22Rv1 (cell line): ENCODE measurements at regions not wholly inside any gene's neighbourhood (a gene's known extent, or its start where the extent isn't known, plus 50 kb on each side); places are given as distances from the start of the nearest gene placed in this dataset.

Source experiments
- H3K27ac ChIP-seq: fragments of 450-650 bp; 2 replicates; pipeline ENCODE4 v1.5.1; 2017
- ZFX ChIP-seq: fragments of 450-650 bp; IDR thresholded peaks from 2 replicates; pipeline ENCODE4 v1.6.1; 2017; ENCODE audit warnings: antibody characterized with exemption, borderline replicate concordance
- TF ChIP-seq, protein P1 (sequence below): fragments of 450-650 bp; IDR thresholded peaks from 2 replicates; pipeline ENCODE4 v1.5.1; 2017; ENCODE audit warnings: mild to moderate bottlenecking

DNA sequence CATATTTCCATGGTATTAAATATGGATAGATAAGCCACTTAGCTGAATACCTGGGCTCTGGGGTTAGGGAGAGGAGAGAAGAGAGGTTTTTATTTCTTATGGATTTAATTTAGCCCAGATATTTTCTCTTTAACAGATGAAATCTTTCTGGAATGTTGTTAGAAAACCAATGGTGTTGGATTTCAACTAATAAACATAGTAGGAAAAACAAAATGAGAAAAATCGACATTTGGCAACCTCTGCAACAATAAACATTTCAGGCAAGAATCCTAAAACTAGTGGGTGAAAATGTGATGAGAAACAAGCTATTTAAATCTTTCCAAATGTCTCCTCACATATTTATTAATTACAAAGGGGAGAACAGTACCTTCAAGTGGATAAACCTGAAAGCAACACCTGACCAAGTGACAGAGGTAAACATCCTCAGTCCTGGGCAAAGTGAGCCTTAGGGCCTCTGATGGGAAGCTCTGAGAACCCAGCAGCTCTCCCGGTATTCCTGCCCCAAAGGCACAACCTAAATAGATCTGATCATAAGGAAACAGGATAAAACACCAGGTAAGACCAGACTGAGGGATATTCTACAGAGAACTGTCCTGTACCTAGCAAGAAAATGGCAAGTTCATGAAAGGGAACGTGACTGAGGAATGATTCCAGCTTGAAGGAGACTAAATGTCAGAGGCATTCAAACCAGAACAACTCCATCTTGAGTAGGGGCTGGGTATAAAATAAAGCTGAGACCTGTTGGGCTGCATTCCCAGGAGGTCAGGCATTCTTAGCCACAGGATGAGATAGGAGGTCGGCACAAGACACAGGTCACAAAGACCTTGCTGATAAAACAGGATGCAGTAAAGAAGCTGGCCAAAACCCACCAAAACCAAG, 163.7 kb downstream of the ESM1 start:
- TF ChIP-seq, protein P1, sequence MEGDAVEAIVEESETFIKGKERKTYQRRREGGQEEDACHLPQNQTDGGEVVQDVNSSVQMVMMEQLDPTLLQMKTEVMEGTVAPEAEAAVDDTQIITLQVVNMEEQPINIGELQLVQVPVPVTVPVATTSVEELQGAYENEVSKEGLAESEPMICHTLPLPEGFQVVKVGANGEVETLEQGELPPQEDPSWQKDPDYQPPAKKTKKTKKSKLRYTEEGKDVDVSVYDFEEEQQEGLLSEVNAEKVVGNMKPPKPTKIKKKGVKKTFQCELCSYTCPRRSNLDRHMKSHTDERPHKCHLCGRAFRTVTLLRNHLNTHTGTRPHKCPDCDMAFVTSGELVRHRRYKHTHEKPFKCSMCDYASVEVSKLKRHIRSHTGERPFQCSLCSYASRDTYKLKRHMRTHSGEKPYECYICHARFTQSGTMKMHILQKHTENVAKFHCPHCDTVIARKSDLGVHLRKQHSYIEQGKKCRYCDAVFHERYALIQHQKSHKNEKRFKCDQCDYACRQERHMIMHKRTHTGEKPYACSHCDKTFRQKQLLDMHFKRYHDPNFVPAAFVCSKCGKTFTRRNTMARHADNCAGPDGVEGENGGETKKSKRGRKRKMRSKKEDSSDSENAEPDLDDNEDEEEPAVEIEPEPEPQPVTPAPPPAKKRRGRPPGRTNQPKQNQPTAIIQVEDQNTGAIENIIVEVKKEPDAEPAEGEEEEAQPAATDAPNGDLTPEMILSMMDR: no peak
- no peak for TF ChIP-seq ZFX
- no peak overlapping the region for H3K27ac ChIP-seq

DNA sequence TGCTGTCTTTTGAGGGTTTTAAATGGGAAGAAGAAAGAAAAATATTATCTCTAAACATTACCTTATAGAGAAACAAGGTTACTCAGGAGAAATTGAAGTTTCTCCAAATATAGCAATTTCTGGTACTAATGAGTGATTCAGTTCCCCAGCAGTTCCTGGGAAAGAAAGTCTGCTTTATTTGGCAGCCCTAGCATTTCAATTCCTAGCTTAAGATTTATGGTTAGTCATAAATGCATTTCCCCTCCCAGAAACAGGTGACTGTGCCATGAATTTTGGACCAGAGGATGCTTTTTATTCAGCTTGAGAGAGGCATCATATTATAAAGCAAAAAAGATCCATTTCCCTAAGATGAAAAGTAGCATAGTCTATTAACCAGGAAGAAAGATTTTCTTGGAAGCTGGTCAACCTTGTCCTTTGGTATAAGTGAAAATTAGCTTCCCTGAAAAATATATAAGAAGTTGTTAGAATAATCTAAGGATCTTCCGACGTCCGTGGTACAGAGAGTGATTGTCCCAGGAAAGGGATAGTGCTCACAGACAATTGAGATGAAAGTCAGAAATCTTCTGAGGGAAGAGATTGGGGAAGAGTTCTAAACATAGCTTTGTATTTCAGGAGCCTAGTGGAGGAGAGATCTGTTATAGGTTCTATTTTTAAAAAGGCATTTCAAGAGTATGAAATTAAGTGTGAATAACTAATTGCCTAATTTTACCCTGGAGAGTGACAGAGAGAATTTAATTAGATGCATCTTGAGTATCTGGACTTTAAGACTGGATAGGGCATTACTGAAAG, 164.9 kb downstream of the ESM1 start:
- no peak for TF ChIP-seq ZFX
- TF ChIP-seq, protein P1: no peak
- H3K27ac ChIP-seq: no peak overlapping the region

DNA sequence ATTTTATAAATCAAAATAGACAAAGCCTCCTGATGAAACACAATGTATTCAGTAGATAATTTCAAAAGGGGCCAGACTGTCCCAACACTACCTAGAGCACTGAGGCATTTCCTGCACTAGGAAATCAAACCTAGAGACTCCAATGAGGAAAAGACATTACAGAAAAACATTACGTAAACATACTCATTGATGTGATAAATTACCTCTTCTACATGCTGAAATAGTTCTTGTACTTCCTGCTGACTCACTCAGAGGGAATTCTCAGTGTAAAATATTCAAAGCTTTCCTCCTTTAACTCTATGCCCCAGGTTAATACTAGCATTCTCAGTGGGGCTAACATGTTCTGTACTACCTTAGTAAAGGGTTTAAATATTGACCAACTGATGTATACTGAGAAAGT, 178.0 kb downstream of the ESM1 start:
- no peak overlapping the region for H3K27ac ChIP-seq
- TF ChIP-seq, protein P1: no peak
- no peak for TF ChIP-seq ZFX

DNA sequence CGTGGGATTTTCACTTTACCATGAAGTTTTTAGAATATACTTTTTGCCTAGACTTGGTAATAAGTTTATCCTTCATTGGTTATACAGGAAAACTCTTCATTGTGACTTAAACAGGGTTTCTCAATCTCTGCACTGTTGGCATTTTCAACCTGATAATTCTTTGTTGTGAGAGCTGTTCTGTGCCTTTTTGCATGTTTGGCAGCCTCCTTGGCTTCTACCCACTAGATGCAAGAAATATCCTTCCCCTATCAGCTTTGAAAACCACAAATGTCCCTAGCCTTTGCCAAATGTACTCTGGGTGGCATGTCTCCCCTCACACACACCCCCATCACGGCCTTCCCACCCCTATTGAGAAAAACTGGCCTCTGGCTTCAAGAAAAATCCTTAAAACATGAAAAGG, 180.9 kb downstream of the ESM1 start:
- no peak for TF ChIP-seq ZFX
- TF ChIP-seq, protein P1: no peak

DNA sequence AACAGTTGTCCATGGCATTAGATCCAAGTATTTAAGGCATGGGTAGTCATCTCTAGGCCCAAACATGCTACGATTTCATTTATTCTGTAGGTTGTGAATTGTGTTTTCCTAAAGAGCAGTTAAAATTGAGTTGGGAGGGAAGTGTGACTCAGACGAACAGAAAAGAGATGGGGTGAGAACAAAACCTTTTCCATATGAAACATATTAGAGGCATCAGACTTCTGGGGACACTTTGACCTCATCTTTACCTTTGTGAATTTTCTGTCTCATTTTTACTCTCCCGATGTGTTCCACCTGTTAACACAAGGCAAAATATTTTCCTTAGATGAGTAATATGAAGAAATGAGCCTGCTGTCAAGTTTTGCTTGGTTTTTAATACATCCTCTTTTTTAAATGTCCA, 181.3 kb downstream of the ESM1 start:
- no peak overlapping the region for H3K27ac ChIP-seq
- TF ChIP-seq, protein P1: no peak
- TF ChIP-seq ZFX: no peak

More for the DNA sequence above, 180.9 kb downstream of the ESM1 start:
- no peak overlapping the region for H3K27ac ChIP-seq

DNA sequence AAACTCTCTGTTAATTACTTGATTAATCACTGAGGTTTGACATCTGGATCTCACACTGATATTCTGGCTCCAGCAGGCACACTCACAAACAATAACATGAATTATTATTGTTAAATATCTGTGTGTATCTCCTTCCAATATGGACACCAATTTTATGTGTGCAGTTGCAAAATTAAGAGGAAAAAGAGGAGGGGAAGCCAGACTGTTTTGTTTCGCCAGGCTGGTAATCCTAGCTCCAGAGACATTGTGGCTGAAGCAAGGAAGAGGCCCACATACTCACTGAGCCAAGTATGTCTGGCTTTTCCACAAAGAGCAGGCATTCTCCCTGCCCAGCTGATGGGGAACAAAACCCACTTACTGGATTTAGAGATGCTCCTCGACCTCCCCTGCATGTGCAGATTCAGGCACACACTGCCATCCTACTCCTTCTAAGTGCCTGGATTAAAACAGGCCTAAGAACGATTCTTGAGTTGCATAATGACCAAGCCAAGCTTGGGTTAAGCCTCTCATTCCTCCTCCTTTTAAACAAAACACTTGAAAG, 181.9 kb downstream of the ESM1 start:
- TF ChIP-seq, protein P1: no peak
- TF ChIP-seq ZFX: no peak
- H3K27ac ChIP-seq: no peak overlapping the region
